Activated T-cell treated with anti-CD3 and anti-CD28 coated beads, Interleukin-2, amount 50 U/mL, for 48 hours (primary cell): ENCODE measurements at regions not wholly inside any gene's neighbourhood (a gene's known extent, or its start where the extent isn't known, plus 50 kb on each side); places are given as distances from the start of the nearest gene placed in this dataset.
"Not testable (repeated sequence)": the region's sequence is repeated elsewhere in the genome, so short reads cannot be mapped to it uniquely, and the experiment has no call there.

Experiments used
- DNase-seq, 2 experiments: peaks; one replicate each; pipeline ENCODE4 v3.0.0-alpha.2; 2020

DNA sequence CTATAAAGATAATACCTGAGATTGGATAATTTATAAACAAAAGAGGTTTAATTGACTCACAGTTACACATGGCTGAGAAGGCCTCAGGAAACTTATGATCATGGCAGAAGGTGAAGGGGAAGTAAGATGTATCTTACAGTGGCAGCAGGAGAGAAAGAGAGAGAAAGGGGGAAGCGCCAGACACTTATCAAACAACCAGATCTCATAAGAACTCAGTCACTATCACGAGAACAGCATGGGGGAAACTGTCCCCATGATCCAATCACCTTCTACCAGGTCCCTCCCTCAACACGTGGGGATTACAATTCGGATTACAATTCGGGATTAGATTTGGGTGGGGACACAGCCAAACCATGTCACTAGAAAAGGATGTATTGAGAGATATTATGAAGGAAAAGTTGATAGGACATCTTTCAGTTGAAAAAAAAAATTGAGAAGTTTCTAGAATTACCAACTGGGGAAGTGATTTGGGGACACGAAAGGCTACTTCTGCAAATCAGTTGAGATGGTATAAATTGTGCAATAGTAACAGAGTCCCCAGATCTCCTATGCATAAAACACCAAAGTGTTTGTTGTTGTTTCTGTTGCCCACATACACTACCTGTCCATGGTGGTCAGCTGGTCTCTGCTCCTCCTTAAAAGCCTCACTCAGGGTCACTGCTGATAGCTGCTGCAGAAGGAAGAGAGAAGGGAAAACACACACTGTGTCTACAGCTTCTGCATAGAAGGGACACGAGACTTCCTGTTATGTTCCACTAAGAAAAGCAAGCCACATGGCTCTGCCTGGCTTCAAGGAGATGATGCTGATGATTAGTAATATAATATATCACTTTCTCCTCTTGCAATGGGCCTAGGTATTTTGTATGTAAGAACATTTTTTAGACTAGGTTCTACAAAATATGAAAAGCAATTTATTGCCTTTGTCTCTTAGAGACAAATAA is 465.5 kb downstream of the PDZRN4 start:
- DNase-seq, result no peak

DNA sequence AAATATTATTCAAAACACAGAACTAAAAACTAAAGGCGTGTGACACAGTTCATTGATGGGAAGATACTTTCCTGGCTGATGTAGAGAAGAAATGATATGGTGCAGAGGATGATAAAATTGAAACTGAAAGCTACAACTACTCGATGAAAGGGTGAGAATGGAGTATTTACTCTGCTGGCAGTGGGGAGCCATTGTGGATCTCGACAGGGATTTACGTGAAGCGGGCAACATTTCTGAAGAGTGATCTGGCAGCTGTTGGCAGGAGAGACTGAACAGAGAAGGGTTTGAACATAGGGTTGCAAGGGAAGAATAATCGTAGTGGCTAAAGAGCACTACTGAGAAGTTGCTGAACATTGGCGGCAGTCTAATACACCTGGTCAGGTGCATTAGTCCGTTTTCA is 464.9 kb downstream of the PDZRN4 start:
- no peak for DNase-seq

DNA sequence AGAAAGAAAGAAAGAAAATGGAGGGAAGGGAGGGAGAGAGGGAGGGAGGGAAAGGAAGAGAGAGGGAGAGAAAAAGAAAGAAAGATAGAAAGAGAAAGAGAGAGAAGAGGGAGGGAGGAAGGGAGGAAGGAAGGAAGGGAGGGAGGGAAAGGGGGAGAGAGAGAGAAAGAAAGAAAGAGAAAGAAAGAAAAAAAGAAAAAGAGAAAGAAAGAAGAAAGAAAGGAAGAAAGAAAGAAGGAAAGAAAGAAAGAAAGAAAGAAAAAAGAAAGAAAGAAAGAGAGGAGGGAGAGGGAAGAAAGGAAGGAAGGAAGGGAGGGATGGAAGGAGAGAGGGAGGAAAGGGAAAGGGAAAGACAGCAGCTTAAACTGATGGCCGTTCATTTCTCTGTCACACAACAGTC is 457.5 kb downstream of the PDZRN4 start:
- DNase-seq, result no peak

GRCh38 chr12:41642808-41643207 is 454.7 kb downstream of the PDZRN4 start:
- not testable (repeated sequence) for DNase-seq

- no peak for DNase-seq
Measured at GRCh38 chr12:41636653-41637052, 448.5 kb downstream of the PDZRN4 start.

- DNase-seq, result no peak
Measured at GRCh38 chr12:41635626-41636364, 447.7 kb downstream of the PDZRN4 start.

DNA sequence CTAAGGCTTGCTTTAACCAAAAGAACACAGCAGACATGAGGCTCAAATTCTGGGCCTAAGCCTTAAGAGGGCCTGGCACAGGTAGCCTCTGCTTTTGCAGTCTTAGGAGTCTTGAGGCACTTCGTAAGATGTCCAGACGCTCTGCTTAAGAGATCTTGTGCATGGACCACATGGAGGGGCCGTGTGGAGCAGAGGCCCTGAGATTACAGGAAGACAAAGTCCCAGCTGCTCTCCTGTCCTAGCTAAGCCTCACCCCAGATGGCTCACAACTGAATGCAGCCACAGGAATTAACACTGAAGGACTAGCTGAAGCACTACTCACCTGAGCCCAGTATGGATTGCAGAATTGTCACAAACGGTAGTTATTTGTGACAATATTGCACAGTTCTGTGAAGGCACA is 446.0 kb downstream of the PDZRN4 start:
- DNase-seq, result no peak

DNA sequence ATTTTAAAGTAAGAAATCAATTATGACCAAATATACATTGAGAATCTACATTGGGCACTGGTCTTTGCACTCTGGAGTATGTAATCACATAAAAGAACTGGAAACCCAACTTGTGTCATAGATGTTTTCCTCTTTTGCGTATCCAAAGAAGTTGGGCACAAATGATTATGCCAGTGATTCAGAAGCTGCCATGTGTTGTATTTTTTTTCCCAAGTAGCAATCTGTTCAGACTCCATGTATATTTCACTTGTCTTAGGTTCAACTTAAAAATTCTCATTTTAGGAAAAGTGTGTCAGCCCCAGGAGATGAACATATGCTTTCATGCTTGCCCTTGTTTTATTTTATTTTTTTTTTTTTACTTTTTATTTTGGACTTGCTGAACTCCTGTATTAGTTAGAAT is 441.5 kb downstream of the PDZRN4 start:
- DNase-seq, result no peak

- no peak for DNase-seq
Measured at GRCh38 chr12:41627476-41627875, 439.4 kb downstream of the PDZRN4 start.

- DNase-seq, result no peak
Measured at GRCh38 chr12:41624571-41624970, 436.5 kb downstream of the PDZRN4 start.
